Body of pancreas (tissue), 4 donors: ENCODE measurements at regions not wholly inside any gene's neighbourhood (a gene's known extent, or its start where the extent isn't known, plus 50 kb on each side); places are given as distances from the start of the nearest gene placed in this dataset.

Source experiments
- ATAC-seq: fragments of 150-250 bp; one replicate; pipeline ENCODE4 v1.9.1; 2016
- DNase-seq, 4 donors: peaks; one replicate each; pipeline ENCODE4 v3.0.0-alpha.2; 2019
- H3K27ac ChIP-seq, 4 donors: fragments of 200-600 bp; sonication (generic); 1 replicate in 3 of 4; 2 replicates in 1 of 4; pipeline versions ENCODE4 v1.5.1 to v1.6.1; 2016 to 2019; ENCODE audit warnings: mild to moderate bottlenecking in 1 of 4, mixed read lengths in 1 of 4, moderate library complexity in 1 of 4
- H3K27me3 ChIP-seq, 2 donors: fragments of 200-600 bp; sonication (generic); one replicate each; pipeline ENCODE4 v1.6.0; 2016; ENCODE audit warnings: mild to moderate bottlenecking in 1 of 2
- H3K36me3 ChIP-seq, 2 donors: fragments of 200-600 bp; sonication (generic); replicated peaks in 1 of 2; 2 replicates each; pipeline ENCODE4 v1.5.1; 2016; ENCODE audit warnings: low read depth in 2 of 2; ENCODE audit not compliant: insufficient read depth in 1 of 2
- H3K4me1 ChIP-seq: fragments of 200-600 bp; sonication (generic); one replicate; pipeline ENCODE4 v1.6.0; 2016
- H3K4me3 ChIP-seq, 2 donors: fragments of 200-600 bp; sonication (generic); 1 replicate in 1 of 2; 2 replicates in 1 of 2; pipeline ENCODE4 v1.5.1; 2016 to 2019
- H3K9me3 ChIP-seq, 3 donors: fragments of 200-600 bp; sonication (generic); 1 replicate in 2 of 3; 2 replicates in 1 of 3; pipeline ENCODE4 v1.5.1; 2016
- CTCF ChIP-seq, 7 experiments: fragments of 450-650 bp in 4 of 7; fragments of 200-600 bp in 3 of 7; sonication (generic) in 3 of 7; IDR thresholded peaks; one replicate each; pipeline ENCODE4 v1.5.1; 2016 to 2019; ENCODE audit warnings: antibody characterized with exemption in 7 of 7
- POLR2A ChIP-seq, 3 donors: fragments of 450-650 bp; IDR thresholded peaks; one replicate each; pipeline ENCODE4 v1.6.1; 2016; ENCODE audit warnings: antibody characterized with exemption in 3 of 3, mild to moderate bottlenecking in 2 of 3
- WGBS, 2 donors: methylation state at CpG; one replicate each; pipeline ENCODE4 v1.1.5; 2017; 5-methylcytosine and 5-hydroxymethylcytosine counted together
- intact Hi-C: fragments of 100-400 bp; cut with DNase I; formaldehyde crosslinking; loops from one replicate; pipeline ENCODE4 v1.15.1; 2023

GRCh38 chr17:63276821-63277220 is 169.3 kb downstream of the CYB561 start:
- intact Hi-C loops = no loop called here
- WGBS, 2 donors = 93 to 96% methylated on average over 3 of the region's 3 CpGs

GRCh38 chr17:63277629-63278028 is 168.5 kb downstream of the CYB561 start:
- no peaks in the 10 kb centered on the region for H3K36me3 ChIP-seq
- WGBS, 2 donors = 81 to 93% methylated on average over 3 of the region's 3 CpGs
- peaks cover 5% of the 10 kb centered on the region for H3K4me1 ChIP-seq
- H3K9me3 ChIP-seq = no peaks in the 10 kb centered on the region
- no peak for DNase-seq
- intact Hi-C loops = no loop called here
- no peaks in the 10 kb centered on the region for H3K27me3 ChIP-seq
- TF ChIP-seq CTCF (IDR thresholded peaks at IDR 0.05) = no peak
- TF ChIP-seq POLR2A (IDR thresholded peaks at IDR 0.05) = no peak
- H3K27ac ChIP-seq = no peak overlapping the region
- no peak overlapping the region for H3K4me3 ChIP-seq
- no peak for ATAC-seq

More at GRCh38 chr17:63276821-63277220, 169.3 kb downstream of the CYB561 start:
- ATAC-seq = no peak
- Histone ChIP-seq H3K4me1 (peaks cover 5% of the 10 kb centered on the region), H3K27me3 (no peaks in the 10 kb centered on the region), H3K9me3 (no peaks in the 10 kb centered on the region), H3K27ac (no peak overlapping the region), H3K36me3 (no peaks in the 10 kb centered on the region), H3K4me3 (no peak overlapping the region)
- TF ChIP-seq POLR2A (IDR thresholded peaks at IDR 0.05) (no peak), CTCF (IDR thresholded peaks at IDR 0.05) (no peak)
- DNase-seq = no peak

- Histone ChIP-seq H3K4me1 (peaks cover 5% of the 10 kb centered on the region), H3K27me3 (no peaks in the 10 kb centered on the region), H3K9me3 (no peaks in the 10 kb centered on the region), H3K36me3 (no peaks in the 10 kb centered on the region), H3K27ac (no peak overlapping the region), H3K4me3 (no peak overlapping the region)
- DNase-seq (no peak), ATAC-seq (no peak)
- intact Hi-C loops = no loop called here
- 53 to 73% methylated on average over 2 of the region's 2 CpGs for WGBS, 2 donors
- TF ChIP-seq POLR2A (IDR thresholded peaks at IDR 0.05) (no peak), CTCF (IDR thresholded peaks at IDR 0.05) (no peak)
These were observed 167.2 kb downstream of the CYB561 start for GRCh38 chr17:63278728-63279442.

GRCh38 chr17:63279498-63280230 is 166.4 kb downstream of the CYB561 start:
- Histone ChIP-seq H3K27me3 (no peaks in the 10 kb centered on the region), H3K9me3 (no peaks in the 10 kb centered on the region), H3K27ac (no peak overlapping the region), H3K4me3 (no peak overlapping the region), H3K36me3 (no peaks in the 10 kb centered on the region), H3K4me1 (peaks cover 5% of the 10 kb centered on the region)
- no peak for TF ChIP-seq CTCF (IDR thresholded peaks at IDR 0.05)
- TF ChIP-seq POLR2A (IDR thresholded peaks at IDR 0.05) = no peak
- intact Hi-C loops = no loop called here
- ATAC-seq (no peak), DNase-seq (no peak)
- 70 to 90% methylated on average over 2 of the region's 2 CpGs for WGBS, 2 donors
